Ishikawa (cell line): ENCODE measurements at regions not wholly inside any gene's neighbourhood (a gene's known extent, or its start where the extent isn't known, plus 50 kb on each side); places are given as distances from the start of the nearest gene placed in this dataset.

Source experiments
- CEBPB ChIP-seq: IDR thresholded peaks from 2 replicates; pipeline ENCODE4 v1.6.1; 2012
- EP300 ChIP-seq: IDR thresholded peaks from 2 replicates; pipeline ENCODE4 v1.6.1; 2012; ENCODE audit warnings: borderline replicate concordance
- FOXM1 ChIP-seq: IDR thresholded peaks from 2 replicates; pipeline ENCODE4 v1.6.1; 2012; ENCODE audit warnings: low read depth, borderline replicate concordance
- RAD21 ChIP-seq: IDR thresholded peaks from 2 replicates; pipeline ENCODE4 v1.6.1; 2012; ENCODE audit warnings: low read depth
- TAF1 ChIP-seq: IDR thresholded peaks from 2 replicates; pipeline ENCODE4 v1.6.1; 2012; ENCODE audit warnings: low read depth, mild to moderate bottlenecking
- TCF12 ChIP-seq: IDR thresholded peaks from 2 replicates; pipeline ENCODE4 v1.6.1; 2012; ENCODE audit warnings: low read depth
- YY1 ChIP-seq: IDR thresholded peaks from 2 replicates; pipeline ENCODE4 v1.6.1; 2012; ENCODE audit warnings: low read depth
- TF ChIP-seq, protein P1 (sequence below): IDR thresholded peaks from 2 replicates; pipeline ENCODE4 v1.6.1; 2012; ENCODE audit warnings: low read depth, mild to moderate bottlenecking
- TF ChIP-seq, protein P2 (sequence below): IDR thresholded peaks from 2 replicates; pipeline ENCODE4 v1.6.1; 2012

DNA sequence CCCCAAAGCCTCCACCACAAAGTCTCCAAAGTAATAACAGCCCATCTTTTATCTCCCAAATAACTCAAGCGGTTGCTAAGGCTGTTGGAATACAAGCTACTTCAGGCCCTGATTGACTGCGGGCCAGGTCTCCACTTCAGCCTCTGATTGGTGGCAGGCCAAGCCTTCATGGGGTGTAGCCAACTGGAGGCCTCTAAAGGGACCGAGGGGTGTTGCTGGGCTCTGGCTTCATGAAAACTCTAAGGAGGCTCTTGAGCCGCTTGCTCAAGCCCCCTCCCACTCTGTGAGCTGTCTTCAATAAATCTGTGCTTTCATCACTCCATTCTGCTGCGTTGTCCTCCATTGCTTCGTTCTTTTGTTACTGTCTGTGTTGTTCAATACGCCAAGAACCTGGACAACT, 487.2 kb downstream of the XYLT1 start:
- TF ChIP-seq EP300 (no peak), FOXM1 (no peak), TAF1 (no peak), YY1 (no peak), RAD21 (no peak), TCF12 (no peak), CEBPB (no peak)
- TF ChIP-seq, protein P1, sequence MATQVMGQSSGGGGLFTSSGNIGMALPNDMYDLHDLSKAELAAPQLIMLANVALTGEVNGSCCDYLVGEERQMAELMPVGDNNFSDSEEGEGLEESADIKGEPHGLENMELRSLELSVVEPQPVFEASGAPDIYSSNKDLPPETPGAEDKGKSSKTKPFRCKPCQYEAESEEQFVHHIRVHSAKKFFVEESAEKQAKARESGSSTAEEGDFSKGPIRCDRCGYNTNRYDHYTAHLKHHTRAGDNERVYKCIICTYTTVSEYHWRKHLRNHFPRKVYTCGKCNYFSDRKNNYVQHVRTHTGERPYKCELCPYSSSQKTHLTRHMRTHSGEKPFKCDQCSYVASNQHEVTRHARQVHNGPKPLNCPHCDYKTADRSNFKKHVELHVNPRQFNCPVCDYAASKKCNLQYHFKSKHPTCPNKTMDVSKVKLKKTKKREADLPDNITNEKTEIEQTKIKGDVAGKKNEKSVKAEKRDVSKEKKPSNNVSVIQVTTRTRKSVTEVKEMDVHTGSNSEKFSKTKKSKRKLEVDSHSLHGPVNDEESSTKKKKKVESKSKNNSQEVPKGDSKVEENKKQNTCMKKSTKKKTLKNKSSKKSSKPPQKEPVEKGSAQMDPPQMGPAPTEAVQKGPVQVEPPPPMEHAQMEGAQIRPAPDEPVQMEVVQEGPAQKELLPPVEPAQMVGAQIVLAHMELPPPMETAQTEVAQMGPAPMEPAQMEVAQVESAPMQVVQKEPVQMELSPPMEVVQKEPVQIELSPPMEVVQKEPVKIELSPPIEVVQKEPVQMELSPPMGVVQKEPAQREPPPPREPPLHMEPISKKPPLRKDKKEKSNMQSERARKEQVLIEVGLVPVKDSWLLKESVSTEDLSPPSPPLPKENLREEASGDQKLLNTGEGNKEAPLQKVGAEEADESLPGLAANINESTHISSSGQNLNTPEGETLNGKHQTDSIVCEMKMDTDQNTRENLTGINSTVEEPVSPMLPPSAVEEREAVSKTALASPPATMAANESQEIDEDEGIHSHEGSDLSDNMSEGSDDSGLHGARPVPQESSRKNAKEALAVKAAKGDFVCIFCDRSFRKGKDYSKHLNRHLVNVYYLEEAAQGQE, result no peak
- TF ChIP-seq, protein P2, sequence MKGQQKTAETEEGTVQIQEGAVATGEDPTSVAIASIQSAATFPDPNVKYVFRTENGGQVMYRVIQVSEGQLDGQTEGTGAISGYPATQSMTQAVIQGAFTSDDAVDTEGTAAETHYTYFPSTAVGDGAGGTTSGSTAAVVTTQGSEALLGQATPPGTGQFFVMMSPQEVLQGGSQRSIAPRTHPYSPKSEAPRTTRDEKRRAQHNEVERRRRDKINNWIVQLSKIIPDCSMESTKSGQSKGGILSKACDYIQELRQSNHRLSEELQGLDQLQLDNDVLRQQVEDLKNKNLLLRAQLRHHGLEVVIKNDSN, result no peak
